SU-DHL-6 (cell line): ENCODE measurements at regions not wholly inside any gene's neighbourhood (a gene's known extent, or its start where the extent isn't known, plus 50 kb on each side); places are given as distances from the start of the nearest gene placed in this dataset.

Experiments
- CTCF ChIP-seq: fragments of 200-600 bp; sonication (generic); IDR thresholded peaks from one replicate; pipeline ENCODE4 v1.5.1; 2017; ENCODE audit warnings: antibody characterized with exemption, mild to moderate bottlenecking, low read length, moderate library complexity; ENCODE audit not compliant: insufficient read depth, poor library complexity, severe bottlenecking
- EZH2phosphoT487 ChIP-seq: fragments of 200-600 bp; sonication (generic), shearing (Covaris generic); conservative IDR thresholded peaks from 2 replicates; pipeline ENCODE4 v1.6.1; 2018; ENCODE audit warnings: mild to moderate bottlenecking, antibody characterized with exemption, low read length, moderate library complexity, mixed read lengths

GRCh38 chr6:65776332-65776731 is 69.3 kb upstream of the EYS start:
- TF ChIP-seq CTCF (no peak), EZH2phosphoT487 (no peak)
